ENCODE measurements at regions not wholly inside any gene's neighbourhood (a gene's known extent, or its start where the extent isn't known, plus 50 kb on each side); places are given as distances from the start of the nearest gene placed in this dataset.

DNA sequence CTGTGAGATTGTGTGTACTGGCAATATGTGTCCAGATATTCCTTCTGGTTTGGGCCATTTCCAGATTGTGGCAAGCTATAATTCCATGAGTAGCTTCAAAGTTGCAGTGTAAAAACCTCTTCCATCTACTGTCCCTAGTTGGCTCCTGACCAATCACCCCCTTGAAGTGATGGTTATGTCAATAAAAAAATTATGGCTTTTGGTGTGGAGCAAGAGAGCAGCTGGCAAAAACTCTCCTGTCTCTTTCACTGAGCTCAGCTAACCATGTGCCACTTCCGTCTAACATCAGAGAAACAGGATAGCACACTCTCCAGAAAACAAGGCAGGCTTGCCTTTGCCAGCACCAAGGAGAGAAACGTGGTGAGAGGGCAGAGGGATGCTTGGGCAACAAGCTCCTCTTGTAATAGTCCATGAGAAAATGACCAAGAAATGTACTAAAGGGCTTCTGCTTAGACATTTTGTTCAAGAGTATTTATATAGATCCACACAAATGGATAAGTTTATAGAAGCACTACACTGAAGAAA, 914.4 kb upstream of the SEMA6A start:
- Histone ChIP-seq H3K4me2 (ENCODE audit: control insufficient read depth, insufficient read depth) (no peak overlapping the region), H3K36me3 (ENCODE audit: control insufficient read depth in 2 of 2, insufficient read depth in 2 of 2, low read length in 1 of 2) (no peaks in the 10 kb centered on the region), H3K27me3 (replicated peaks in 1 of 2; ENCODE audit: control insufficient read depth in 2 of 2, insufficient read depth in 2 of 2, low read length in 1 of 2) (no peaks in the 10 kb centered on the region), H3K9ac (ENCODE audit: control insufficient read depth, insufficient read depth, low read length) (no peak overlapping the region), H3K27ac (ENCODE audit: control insufficient read depth, insufficient read depth) (no peak overlapping the region), H3K9me3 (replicated peaks; ENCODE audit: control insufficient read depth, insufficient read depth, low read length) (no peaks in the 10 kb centered on the region), H4K20me1 (ENCODE audit: control insufficient read depth, insufficient read depth) (no peaks in the 10 kb centered on the region), H2AFZ (ENCODE audit: control insufficient read depth, low read depth, low read length) (no peak overlapping the region), H3K4me1 (ENCODE audit: control insufficient read depth, insufficient read depth, low read length) (no peaks in the 10 kb centered on the region), H3K79me2 (ENCODE audit: control insufficient read depth, insufficient read depth, low read length) (no peaks in the 10 kb centered on the region), H3K4me3 (no peak overlapping the region)
- TF ChIP-seq ZNF217 (IDR thresholded peaks at IDR 0.05) (no peak), RAD21 (IDR thresholded peaks at IDR 0.05; ENCODE audit: insufficient read depth, low read depth, low read length) (no peak), NR2C2 (IDR thresholded peaks at IDR 0.05; ENCODE audit: borderline replicate concordance, control insufficient read depth, insufficient read length, low read depth) (no peak), SMC3 (IDR thresholded peaks at IDR 0.05; ENCODE audit: borderline replicate concordance, low read length) (no peak), RFX5 (IDR thresholded peaks at IDR 0.05; ENCODE audit: low read depth, low read length) (no peak), MTA2 (IDR thresholded peaks at IDR 0.05; ENCODE audit: low read depth) (no peak), KAT2A (conservative IDR thresholded peaks at IDR 0.05; ENCODE audit: control insufficient read depth, low read depth, low read length) (no peak), ZBED1 (IDR thresholded peaks at IDR 0.05; ENCODE audit: borderline replicate concordance) (no peak), CREB1 (IDR thresholded peaks at IDR 0.05; ENCODE audit: low read depth) (no peak), ETV6 (conservative IDR thresholded peaks at IDR 0.05 in 1 of 2, IDR thresholded peaks at IDR 0.05 in 1 of 2; ENCODE audit: borderline replicate concordance in 1 of 2, low read depth in 1 of 2) (no peak)
- TF ChIP-seq, protein P1, sequence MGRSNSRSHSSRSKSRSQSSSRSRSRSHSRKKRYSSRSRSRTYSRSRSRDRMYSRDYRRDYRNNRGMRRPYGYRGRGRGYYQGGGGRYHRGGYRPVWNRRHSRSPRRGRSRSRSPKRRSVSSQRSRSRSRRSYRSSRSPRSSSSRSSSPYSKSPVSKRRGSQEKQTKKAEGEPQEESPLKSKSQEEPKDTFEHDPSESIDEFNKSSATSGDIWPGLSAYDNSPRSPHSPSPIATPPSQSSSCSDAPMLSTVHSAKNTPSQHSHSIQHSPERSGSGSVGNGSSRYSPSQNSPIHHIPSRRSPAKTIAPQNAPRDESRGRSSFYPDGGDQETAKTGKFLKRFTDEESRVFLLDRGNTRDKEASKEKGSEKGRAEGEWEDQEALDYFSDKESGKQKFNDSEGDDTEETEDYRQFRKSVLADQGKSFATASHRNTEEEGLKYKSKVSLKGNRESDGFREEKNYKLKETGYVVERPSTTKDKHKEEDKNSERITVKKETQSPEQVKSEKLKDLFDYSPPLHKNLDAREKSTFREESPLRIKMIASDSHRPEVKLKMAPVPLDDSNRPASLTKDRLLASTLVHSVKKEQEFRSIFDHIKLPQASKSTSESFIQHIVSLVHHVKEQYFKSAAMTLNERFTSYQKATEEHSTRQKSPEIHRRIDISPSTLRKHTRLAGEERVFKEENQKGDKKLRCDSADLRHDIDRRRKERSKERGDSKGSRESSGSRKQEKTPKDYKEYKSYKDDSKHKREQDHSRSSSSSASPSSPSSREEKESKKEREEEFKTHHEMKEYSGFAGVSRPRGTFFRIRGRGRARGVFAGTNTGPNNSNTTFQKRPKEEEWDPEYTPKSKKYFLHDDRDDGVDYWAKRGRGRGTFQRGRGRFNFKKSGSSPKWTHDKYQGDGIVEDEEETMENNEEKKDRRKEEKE (IDR thresholded peaks at IDR 0.05) = no peak
- in situ Hi-C loops (cut with MboI) = no loop called here
- FAIRE-seq = no peak
- no peak for ATAC-seq
- POLR2A ChIA-PET = no interaction called here
- no TSS peak for BruUV-seq (replicated peaks)
- DNase-seq (ENCODE audit: low read depth, low spot score) = no peak
- RAD21 ChIA-PET (ENCODE audit: unreplicated experiment) = no interaction called here
- CTCF ChIA-PET = interaction anchor here (1.7 kb wide), 1 partner anchor 34 kb away, joined by 8 read pairs; no protein-coding TSS in a partner anchor
- SMC1A ChIA-PET (ENCODE audit: uncharacterized antibody, unreplicated experiment) = no interaction called here
- intact Hi-C loops (cut with micrococcal nuclease; ENCODE audit: unreplicated experiment) = no loop called here
- WGBS (ENCODE audit: insufficient coverage, insufficient replicate concordance, low lambda C conversion rate, missing lambda C conversion rate) = 41% methylated on average over 2 of the region's 2 CpGs

Data from GM12878 (cell line).